Brain pericyte (primary cell): ENCODE measurements at regions not wholly inside any gene's neighbourhood (a gene's known extent, or its start where the extent isn't known, plus 50 kb on each side); places are given as distances from the start of the nearest gene placed in this dataset.
"Not testable (repeated sequence)": the region's sequence is repeated elsewhere in the genome, so short reads cannot be mapped to it uniquely, and the experiment has no call there.

Experiments used
- DNase-seq: peaks from one replicate; pipeline ENCODE4 v3.0.0-alpha.2; 2012; ENCODE audit warnings: low read depth, low spot score

GRCh38 chr7:67661-68395 is 124.5 kb upstream of the FAM20C start:
- DNase-seq = no peak

DNA sequence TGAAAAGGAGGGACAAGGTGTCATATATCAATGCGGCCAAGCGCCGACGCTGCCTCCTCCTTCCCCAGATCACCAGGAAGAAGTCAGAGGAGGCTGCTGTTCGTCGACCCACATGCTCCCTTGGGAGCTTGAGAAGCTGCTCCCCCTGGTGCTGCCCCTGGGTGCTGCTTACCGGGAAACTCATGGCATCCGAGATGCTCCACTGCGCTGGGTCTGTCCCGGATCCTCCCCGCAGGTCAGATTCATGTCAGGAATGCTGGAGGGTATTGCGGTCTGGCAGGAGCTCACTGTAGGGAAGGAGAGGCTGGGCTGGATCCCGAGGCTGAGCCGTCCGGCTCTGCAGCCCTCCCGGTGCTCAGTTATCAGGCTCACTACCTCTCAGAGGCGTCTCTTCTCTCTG is 123.7 kb upstream of the FAM20C start:
- DNase-seq = no peak

DNA sequence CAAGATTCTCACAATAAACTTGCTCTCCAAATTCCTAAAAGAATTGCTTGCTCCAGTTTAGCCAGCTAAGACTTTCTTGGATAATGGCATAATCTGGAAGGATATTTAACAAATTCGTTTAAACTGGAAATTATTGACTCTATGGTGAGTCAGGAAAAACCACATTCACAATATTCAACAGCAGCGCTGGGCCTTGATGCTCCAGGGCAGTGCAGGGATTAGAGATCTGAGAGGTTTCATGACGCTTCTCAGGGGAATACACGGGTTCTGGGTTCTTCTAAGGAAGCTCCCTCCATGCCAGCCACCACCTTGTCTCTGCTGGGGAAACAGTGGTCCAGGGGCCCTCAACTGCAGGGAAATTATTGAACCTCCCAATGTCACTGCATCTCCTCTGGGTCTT is 123.3 kb upstream of the FAM20C start:
- not testable (repeated sequence) for DNase-seq

- DNase-seq = not testable (repeated sequence)
Observed at GRCh38 chr7:69499-70123, 122.8 kb upstream of the FAM20C start.

- DNase-seq = not testable (repeated sequence)
Observed at GRCh38 chr7:70207-70606, 122.2 kb upstream of the FAM20C start.

- DNase-seq = not testable (repeated sequence)
Observed at GRCh38 chr7:70989-71388, 121.4 kb upstream of the FAM20C start.

GRCh38 chr7:72266-73057 is 119.9 kb upstream of the FAM20C start:
- DNase-seq = not testable (repeated sequence)

DNA sequence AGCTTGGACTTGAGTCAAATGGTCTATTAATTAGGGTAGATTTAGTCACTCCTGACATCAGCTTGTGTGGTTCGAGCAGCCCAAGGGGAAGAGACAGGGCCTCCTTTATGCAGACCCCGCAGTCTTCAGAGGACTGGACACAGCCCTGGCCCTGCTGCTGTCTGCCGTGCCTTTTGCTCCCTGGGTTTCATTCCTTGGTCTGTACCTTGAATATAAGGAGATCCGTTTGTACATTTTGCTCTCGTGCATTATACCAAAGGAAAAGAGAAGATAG is 119.4 kb upstream of the FAM20C start:
- not testable (repeated sequence) for DNase-seq

DNA sequence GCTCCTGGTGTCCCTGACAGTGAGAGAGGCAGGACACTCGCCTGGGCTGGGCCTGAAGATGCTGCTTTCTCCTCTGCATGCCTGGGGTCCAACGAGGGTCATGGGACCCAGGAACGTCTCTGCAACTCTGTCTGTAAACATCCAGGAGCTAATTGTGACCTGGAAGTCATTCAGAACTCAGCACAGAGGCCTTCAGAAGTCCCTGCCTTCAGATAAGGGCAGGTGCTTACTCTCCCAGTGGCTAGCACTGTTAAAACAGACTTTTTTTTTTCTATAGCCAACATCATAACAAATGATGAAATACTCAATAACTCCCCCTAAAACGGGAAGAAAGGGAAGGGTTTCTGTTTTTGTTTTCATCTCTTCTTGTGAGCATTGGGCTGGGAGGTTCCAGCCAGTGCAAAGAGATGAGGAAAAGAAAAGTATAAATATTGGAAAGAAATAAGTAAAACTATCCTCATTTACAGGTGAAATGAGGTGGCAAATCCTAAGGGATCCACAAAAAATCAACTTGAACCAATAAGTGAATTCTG is 118.3 kb upstream of the FAM20C start:
- not testable (repeated sequence) for DNase-seq

- not testable (repeated sequence) for DNase-seq
Observed at GRCh38 chr7:75511-75910, 116.9 kb upstream of the FAM20C start.

DNA sequence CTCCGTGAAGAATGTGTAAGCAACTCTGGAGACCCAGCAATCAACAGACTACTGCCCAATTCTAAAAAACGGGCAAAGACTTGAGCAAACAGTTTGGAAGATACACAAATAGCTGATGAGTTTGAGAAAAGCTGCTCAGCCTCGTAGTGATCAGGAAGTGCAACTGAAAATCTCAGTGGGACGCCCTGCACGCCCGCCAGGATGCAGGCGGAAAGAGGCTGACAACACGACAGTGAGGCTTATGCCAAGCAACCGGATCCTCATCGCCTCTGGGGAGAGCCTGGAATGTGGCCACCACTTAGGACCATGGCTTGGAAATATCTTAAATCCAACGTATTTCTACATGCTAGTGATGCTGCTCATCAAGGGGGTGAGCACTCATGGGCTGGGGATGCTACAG is 116.2 kb upstream of the FAM20C start:
- DNase-seq = not testable (repeated sequence)

DNA sequence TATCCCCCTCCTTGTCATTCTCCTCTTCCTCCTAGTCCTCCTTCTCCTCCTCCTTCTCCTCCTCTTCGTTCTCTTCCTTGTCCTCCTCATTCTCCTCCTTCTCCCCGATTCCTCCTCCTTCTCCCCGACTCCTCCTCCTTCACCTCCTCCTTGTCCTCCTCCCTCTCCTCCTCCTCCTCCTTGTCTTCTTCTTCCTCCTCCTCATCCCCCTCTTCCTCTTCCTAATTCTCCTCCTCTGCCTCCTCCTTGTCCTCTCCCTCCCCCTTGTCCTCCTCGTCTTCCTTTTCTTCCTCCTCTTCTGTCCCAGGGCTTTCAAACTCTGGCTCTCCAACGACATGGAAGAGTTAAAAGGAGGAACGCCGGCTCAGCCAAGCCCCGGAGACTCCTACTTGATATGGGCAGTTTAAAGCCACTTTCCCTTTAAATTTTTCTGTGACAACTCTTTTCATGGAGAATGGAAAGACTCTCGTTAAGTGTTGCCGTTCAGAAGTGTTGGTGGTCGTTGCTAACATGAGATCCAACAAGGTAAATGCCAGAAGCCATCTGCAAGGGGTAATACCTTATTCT is 115.5 kb upstream of the FAM20C start:
- not testable (repeated sequence) for DNase-seq

- DNase-seq = not testable (repeated sequence)
Observed at GRCh38 chr7:78862-79261, 113.5 kb upstream of the FAM20C start.

- not testable (repeated sequence) for DNase-seq
Observed at GRCh38 chr7:79400-80055, 112.8 kb upstream of the FAM20C start.

GRCh38 chr7:80259-81067 is 111.9 kb upstream of the FAM20C start:
- DNase-seq = no peak

DNA sequence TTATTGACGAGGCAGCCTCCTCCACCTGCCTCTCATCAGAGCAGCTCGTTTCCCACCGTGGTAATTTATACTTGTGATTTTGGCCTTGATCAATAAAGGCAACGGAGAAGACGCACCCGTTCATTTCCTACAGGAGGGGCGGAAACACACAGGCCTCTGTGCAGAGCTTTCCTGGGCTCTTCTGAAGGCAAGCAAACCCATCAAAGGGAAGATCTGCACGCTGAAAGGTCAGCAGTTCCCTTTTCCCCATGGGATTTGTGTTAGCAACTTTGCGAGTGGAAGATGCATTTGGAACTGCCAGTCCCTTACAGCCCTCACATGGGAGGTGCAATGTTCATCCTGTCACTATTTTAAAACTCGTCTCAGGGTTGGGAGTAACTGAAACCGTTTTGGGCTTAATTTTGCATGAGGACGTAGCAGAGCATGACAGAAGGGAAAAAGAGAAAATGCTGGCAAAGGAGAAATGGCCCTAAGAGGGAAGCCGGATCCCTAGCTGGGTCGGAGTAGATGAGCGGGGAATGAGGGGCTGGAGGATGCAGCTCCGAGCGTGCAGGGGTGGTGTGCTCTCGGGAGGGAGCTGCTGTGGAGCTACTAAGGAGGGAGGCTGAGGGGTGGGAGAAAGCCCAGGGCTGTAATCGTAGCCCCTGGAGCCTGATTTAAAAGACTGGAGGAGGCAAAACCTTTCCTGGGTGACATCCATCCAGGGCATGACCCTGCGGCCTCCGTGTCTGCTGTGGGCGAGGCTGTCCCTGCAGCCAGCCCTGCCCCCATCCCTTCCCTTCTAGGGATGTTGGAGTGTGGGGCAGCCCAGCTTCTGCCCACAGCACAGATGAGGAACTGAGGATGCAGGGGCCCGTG is 111.1 kb upstream of the FAM20C start:
- DNase-seq = no peak

GRCh38 chr7:81926-82756 is 110.2 kb upstream of the FAM20C start:
- DNase-seq = no peak

DNA sequence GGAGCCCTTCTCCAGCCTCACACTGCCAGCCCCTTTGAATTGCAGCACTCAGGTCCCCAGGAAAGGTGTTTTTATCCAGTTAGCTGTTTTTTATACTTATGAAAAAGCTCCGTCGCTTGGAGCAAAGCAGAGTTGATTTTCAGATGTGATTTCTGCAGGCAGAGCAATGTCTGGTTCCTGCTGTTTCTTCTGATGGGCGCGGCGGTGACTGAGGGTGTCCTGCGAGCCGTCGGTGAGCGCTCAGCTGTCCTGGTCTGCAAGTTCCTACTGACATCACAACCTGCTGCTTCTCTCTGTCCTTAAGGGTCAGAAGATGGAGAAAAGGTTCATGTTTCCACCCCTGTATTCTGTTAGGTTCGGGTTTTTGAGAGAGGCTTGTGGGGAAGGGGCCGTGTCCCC is 109.6 kb upstream of the FAM20C start:
- DNase-seq = no peak

DNA sequence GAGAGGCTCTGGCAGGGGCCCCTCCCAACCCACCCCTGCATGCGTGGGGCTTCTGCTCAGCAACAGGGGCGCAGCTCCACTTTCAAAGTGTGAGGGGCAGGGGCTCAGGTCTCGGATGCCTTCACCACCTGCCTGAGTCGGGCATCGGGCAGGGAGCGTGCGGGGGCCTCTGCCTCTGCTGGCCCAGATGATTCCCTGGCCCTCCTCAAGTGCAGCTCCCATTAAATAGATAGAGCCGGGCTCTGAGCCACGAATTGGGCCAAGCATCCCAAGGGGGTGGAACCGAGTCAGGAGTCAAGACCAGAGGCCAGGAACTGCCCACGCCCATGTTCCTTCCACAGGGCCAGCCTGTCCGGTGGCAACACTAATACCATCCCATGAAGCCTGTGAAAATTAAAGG is 108.9 kb upstream of the FAM20C start:
- DNase-seq = no peak
